ENCODE measurements at regions not wholly inside any gene's neighbourhood (a gene's known extent, or its start where the extent isn't known, plus 50 kb on each side); places are given as distances from the start of the nearest gene placed in this dataset.

- no peak for DNase-seq (ENCODE audit: low spot score)
- in situ Hi-C loops (cut with MboI; ENCODE audit: low sequenced_read_pairs, unreplicated experiment) = no loop called here
- TF ChIP-seq CTCF (IDR thresholded peaks at IDR 0.05; ENCODE audit: borderline replicate concordance, control extremely low read depth, extremely low read depth, insufficient read depth, missing control alignments) = no peak
Observed at GRCh38 chr15:31597466-31597865, 270.8 kb downstream of the KLF13 start.

GRCh38 chr15:31598620-31599019 lies 272.0 kb downstream of the KLF13 start:
- DNase-seq (ENCODE audit: low spot score) = no peak
- in situ Hi-C loops (cut with MboI; ENCODE audit: low sequenced_read_pairs, unreplicated experiment) = no loop called here
- TF ChIP-seq CTCF (IDR thresholded peaks at IDR 0.05; ENCODE audit: borderline replicate concordance, control extremely low read depth, extremely low read depth, insufficient read depth, missing control alignments) = no peak

- no peak for DNase-seq (ENCODE audit: low spot score)
- no peak for TF ChIP-seq CTCF (IDR thresholded peaks at IDR 0.05; ENCODE audit: borderline replicate concordance, control extremely low read depth, extremely low read depth, insufficient read depth, missing control alignments)
- in situ Hi-C loops (cut with MboI; ENCODE audit: low sequenced_read_pairs, unreplicated experiment) = no loop called here
Observed at GRCh38 chr15:31605467-31605931, 278.9 kb downstream of the KLF13 start.

GRCh38 chr15:31606194-31606669 lies 279.6 kb downstream of the KLF13 start:
- in situ Hi-C loops (cut with MboI; ENCODE audit: low sequenced_read_pairs, unreplicated experiment) = no loop called here
- TF ChIP-seq CTCF (IDR thresholded peaks at IDR 0.05; ENCODE audit: borderline replicate concordance, control extremely low read depth, extremely low read depth, insufficient read depth, missing control alignments) = no peak
- DNase-seq (ENCODE audit: low spot score) = no peak

- in situ Hi-C loops (cut with MboI; ENCODE audit: low sequenced_read_pairs, unreplicated experiment) = no loop called here
- no peak for TF ChIP-seq CTCF (IDR thresholded peaks at IDR 0.05; ENCODE audit: borderline replicate concordance, control extremely low read depth, extremely low read depth, insufficient read depth, missing control alignments)
- no peak for DNase-seq (ENCODE audit: low spot score)
Observed at GRCh38 chr15:31606931-31607497, 280.4 kb downstream of the KLF13 start.

GRCh38 chr15:31607656-31608055 lies 281.0 kb downstream of the KLF13 start:
- no peak for TF ChIP-seq CTCF (IDR thresholded peaks at IDR 0.05; ENCODE audit: borderline replicate concordance, control extremely low read depth, extremely low read depth, insufficient read depth, missing control alignments)
- in situ Hi-C loops (cut with MboI; ENCODE audit: low sequenced_read_pairs, unreplicated experiment) = no loop called here
- no peak for DNase-seq (ENCODE audit: low spot score)

Data from GM13976 (cell line).